HG02885 (cell line): ENCODE measurements at regions not wholly inside any gene's neighbourhood (a gene's known extent, or its start where the extent isn't known, plus 50 kb on each side); places are given as distances from the start of the nearest gene placed in this dataset.

Source experiments
- ATAC-seq: cut with Tn5 transposase; IDR thresholded peaks from one replicate; pipeline ENCODE4 v1.9.1; 2021; ENCODE audit warnings: mild to moderate bottlenecking; ENCODE audit not compliant: unreplicated experiment, poor library complexity

DNA sequence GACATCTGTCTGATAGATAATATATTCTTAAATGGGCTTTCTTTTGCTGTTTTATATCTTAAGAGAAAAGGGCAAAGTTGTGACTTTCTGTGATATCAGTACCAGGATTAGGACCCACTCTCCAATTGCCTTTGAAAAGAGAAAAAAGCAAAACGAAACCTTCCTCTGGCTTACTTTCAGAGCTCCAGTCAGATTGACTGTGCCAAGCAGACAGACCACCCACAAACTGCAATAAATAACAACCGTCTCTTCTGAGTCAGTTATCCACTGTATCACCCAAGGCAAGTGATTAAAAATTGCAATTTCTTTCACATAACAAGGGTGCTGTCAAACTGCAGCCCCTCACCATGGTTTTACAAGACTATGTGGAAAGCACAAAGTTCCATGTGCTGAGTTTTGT lies 230.5 kb upstream of the SETBP1 start:
- ATAC-seq: no peak

DNA sequence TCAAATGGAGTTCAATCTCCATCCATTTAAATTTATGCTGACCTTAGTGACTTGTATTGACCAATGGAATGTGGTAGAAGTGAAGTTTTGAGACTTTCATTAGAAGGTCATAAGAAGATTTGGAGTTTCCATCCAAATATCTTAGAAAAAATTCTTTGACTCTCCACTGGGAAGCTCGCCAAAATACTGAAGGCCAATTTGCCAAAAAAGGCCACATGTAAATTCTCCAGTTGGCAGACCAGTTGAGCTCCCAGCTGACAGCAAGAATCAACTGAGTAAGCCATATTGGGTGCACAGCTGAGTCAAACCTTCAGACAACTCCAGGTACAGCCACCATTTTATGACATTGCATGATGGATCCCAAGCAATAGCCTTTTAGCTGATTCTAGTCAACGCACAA lies 228.3 kb upstream of the SETBP1 start:
- no peak for ATAC-seq

DNA sequence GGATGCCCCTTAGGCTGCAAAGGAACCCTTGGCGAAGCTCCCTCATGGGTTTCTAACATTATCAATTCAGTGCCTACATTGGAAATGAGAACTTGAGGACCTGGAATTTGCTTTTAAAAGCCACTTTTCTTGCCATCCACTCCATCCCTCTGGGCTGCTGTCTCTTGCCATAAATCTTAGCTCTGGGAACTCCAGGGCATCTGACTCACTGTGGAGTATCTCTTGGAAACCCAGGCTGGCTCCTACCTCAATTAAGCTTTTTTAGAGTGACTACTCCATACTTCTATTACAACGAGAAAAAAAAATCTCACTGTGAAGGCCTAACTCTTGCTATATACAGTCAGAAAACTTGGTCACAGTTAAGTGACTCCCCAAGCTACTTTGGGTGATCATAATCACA lies 227.2 kb upstream of the SETBP1 start:
- no peak for ATAC-seq

DNA sequence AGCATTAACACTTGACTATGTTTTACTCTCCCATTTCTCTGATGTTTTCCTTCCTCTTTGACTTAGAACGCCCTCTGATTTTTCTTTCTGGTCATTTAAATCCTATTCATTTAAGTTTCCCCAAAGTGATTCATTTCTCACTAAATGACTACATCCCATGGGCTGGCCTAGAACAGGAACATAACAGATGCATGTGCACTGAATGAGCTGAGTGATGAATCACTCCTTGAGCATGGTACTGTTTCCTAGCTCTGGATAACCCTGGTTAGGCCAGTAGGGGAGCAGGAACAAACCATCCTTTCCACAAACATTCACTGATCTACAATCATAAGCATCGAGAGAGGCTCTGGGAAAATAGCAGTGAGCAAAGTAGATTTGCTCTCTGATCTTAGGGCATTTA lies 221.9 kb upstream of the SETBP1 start:
- no peak for ATAC-seq

DNA sequence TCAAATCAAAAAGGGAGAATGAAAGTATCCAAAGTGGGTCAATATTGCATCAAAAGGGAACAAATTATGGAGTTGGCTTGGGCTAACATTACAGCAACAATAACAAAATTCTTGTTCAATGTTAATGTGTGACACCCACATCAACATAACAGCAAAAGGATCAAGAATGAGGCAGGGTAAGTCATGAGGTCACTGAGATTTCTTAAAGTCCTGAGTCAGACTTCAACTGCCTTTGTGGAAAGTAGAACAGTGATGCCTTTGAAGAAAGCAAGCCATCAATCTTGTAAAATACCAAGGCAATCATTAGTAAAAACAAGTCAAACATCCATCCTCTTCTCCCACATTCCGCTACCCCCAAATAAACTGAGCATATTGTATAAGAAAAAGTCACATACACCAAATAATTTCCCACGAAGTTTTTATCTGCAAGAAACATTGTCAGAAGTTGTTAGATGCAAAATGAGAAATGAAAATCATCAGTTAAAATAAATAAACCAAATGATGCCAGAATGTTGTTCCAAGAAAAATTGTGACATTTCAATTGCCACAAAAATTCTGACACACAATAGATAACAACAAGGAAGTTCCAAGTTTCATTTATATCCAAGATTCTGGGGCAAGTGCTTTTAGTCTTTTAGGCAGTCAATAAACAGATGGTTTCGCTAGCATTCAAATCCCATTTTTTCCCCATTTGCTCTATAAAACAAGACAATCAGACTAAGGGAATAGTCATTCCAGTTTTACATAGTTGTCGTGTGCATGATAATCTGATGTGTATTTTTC lies 216.1 kb upstream of the SETBP1 start:
- no peak for ATAC-seq

DNA sequence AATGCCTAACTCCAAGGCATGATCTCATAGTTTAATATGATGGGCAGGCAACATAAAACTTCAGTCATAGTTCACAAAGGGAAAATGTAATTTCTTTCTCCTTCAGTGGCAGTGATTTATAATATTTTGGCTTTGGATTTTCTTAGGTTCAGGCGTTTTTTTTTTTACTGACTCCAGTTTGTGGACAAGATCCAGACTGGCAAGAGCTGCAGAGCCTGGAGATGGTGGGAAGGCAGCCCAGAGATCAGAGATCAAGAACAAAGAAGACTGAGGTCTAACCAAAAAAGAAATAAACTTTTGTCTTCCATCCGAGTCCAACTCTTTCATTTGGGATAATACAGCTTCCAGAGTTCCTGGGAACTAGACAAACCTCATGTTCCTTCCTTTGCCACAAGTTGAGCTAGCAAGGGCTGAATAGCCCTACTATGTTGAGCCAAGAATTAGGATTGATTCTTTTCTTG lies 215.3 kb upstream of the SETBP1 start:
- no peak for ATAC-seq

DNA sequence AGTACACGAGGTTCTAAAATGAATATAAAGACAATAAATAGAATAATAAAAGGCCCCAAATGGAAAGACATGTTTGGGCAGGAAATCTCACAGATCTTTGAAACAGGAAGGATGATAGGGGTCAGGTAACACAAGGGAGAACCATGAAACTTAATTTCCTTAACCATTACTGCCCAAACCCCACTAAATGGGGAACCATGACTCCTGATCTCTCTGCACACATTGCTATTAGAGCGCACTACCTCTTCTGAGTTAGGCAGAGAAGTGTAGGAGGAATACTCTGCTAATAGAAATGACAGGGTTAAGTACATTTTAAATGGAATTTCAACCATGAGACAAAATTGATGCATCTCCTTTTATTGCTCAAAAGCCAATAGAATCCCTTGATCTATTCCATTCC lies 213.7 kb upstream of the SETBP1 start:
- ATAC-seq: no peak

DNA sequence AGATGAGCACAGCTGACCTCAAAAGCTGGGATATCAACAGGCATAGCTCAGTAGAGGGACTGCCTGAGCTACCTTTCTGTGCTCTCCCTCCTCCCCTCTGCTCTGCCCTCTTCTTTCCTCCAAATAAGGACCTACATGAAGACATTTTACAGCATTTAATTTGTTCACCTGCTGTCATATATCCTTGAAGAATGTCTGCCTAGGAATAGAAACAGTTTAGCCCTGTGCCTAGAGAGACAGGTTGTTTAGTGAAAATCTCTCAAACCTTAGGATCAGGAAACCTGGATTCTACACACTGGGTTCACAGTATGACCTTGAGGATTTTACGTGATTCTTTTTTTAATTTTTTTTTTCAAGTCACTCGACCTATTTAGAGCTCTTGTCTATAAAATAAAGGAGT lies 213.0 kb upstream of the SETBP1 start:
- ATAC-seq: no peak

DNA sequence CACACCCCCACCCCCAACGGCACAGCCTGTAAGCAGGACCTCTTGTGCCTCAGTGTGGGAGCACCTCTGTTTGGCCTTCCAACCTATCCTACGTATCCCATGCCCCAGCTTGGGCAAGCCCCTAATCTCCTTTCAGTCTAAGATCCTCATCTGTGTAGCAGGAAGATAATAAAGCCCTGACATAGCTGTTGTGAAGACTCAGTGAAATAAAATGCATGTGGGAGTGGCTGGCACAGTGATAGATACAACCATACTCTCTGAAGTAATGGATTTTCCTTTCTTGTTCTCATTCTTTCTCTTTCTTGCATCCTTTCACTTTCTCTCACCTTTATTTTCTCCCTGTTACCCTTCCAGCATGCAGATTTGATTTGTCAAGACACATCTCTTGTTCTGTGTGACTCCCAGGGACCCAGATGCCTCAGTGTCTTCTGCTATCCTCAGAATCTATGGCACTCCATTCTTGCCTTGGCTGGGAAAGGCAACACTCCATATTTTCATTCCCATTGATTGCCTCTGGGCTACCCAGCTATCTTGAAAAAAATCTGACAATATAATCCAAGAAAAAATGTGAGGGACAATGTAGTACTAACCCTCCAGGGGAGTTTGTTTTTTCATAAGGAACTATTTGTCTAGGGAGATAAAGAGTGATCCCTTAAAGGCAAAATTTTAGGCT lies 207.2 kb upstream of the SETBP1 start:
- ATAC-seq: no peak

DNA sequence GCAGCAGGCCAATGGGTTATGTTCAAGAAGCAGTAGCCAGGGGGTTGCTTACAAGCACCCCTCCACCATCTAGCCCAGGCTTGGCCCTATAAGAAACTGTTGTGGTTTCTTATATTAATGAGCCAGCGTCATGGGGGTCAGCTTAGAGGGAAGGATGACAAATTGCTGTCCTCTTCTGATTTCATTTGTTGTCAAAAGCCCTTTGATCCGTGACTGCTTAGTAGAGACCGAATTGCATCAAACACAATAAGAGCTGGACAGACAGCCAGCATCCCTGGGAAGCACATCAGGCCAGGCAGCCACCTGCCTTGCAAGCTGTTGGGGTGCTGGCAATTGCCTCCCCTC lies 206.6 kb upstream of the SETBP1 start:
- ATAC-seq: no peak

DNA sequence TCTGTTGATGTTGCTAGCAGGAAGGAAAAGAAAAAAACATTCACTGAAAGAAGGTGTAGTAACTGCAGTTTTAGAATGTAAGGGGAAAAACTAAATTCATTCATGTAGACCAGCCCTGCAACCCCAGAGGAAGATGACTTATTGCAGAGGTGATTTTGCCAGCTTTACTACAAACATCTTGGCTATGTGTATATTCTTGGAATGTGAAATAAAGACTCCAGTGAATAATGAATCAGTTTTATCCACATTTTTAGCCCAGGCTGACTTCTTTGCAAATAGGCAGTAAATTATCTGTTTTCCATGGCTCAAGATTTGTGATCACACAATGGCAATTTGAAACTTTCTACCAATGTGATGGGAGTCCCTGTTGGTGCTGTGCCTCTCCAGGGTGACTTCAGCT lies 206.1 kb upstream of the SETBP1 start:
- no peak for ATAC-seq

DNA sequence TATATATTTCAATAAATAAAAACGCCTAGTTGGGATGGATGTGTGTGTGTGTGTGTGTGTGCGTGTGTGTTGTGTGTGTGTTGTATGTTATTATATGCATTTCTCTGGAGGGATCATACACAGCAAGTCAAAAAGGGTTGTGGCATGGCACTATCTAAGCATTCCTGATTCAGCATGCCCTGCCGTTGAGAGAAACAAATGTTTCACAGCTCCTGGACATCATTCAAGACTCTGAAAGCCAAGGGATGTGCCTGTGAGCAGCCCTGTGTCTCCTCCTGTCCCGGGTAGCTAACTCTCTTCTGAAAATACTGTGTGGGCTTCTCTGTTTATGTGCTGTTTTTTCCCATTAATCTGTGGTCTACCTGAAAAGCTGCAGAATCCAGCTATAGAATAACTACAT lies 197.9 kb upstream of the SETBP1 start:
- ATAC-seq: no peak

DNA sequence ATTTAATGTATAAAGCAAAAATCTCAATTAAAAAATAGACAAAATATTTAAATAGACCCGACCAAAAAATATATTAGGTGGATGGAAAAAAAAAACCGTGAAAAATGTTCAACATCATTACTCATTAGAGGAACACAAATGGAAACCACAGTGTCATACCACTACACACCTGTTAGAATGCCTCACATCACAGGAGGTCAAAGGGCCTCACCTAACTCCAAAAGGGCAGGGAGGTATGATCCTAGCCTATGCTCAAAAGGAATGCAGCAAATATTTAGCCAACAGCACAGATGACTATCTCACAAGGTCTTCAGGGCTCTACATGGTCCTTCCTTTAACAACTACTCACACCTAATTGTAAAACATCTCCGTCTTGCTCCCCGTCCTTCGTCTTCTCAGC lies 185.5 kb upstream of the SETBP1 start:
- ATAC-seq: no peak

DNA sequence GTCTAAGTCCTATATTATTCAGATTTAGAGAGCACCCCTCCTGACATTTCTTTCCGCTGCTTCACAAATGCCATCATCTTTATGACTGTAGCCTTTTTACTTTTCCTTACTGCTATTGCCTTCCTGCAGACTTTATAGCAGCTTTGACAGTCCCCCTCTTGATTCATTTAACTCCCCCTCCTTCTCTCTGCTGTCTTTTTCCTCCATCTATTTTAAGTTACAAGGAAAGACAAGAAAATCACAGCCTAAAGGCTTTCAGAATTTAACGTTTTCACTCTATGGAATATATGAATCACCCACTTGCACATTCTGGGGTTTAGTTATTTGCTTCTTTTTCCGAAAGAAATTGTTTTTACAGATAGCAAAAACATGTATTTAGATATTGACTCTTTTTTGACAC lies 183.4 kb upstream of the SETBP1 start:
- no peak for ATAC-seq

DNA sequence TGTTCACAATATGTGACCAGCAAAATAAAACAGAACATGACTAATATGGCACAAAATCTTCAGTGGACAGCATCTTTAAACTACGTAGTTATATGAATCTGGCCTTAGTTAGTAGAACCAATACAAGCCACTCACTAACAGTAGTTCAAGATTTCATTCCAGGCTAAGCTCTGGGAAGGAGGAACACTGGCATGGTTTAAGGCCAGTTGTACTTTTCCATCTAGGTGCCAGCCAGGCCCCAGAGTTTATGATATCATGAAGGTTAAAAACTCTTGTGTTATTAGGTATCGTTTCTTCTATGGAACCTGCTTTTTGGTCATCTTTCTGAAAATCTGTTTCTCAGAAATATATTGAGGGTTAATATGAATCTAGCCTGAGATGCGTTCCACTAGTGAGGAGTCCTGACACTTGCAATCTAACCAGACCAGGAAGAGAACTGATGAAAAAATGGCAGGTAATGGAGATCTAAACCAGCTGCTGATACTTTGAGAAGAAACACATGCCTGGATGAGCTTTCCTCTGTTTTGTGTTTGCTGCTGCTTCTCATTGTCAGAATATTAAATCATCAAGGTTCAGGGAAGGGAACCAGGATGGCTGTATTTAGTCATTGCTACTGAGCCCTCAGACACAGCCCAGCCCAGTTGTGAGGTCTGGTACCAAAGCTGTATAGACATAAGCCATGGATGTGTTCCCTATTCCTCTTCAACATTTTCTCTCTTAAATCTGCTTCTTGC lies 182.8 kb upstream of the SETBP1 start:
- no peak for ATAC-seq

DNA sequence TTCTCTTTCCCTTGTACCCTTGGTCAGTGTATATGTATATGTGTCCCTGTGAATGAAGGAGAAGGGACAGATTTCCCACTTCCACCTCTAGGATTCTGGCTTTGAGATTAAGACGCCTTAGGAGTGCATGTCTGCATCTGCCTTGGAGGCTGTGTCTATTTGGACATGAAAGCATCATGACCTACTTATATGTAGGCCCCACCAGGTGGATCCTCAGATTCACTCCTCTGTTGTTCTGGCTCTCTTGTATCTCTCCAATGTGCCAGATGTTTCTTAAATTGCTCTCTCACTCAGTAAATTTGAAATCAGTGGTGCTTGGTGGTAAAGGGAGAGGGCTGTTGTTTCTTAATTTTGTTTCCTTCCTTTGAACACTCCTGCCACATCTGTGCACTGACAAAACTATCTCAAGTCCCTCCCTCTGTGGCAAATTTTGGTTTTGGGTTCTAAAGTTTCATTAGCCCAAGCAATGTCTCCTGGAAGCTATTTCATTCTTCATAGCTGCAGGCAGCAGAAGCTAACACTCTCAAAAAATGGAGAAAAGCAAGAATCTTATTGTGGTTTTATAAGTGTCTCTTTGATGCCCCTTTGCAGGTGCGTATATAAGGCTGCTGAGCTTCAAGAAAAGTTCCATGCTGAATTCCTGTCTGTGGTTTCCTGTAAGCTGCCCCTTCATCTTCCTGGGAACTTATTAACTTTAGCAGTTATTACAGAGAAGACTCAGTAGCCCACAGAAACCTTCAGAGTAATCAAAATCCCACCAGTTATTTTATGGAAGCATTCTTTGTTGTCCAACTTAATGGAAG lies 179.7 kb upstream of the SETBP1 start:
- ATAC-seq: no peak

DNA sequence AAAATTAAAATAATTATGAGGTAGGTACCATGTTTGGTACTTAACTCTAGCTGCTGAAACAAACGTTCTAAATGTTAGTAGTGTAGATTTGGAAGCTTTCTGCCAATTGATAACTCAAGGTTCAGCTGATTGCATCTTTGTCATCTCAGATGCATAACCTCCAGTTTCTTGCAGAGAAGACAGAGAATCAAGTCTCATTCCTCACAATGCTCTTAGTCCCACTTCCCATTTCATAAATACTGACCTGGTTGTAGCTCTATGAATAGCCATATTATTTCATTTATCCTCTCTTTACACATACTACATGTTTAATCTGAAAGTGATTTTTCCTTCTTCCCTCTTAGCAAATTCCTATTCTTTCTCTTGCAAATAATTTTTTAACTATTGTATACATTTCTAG lies 178.5 kb upstream of the SETBP1 start:
- ATAC-seq: no peak

DNA sequence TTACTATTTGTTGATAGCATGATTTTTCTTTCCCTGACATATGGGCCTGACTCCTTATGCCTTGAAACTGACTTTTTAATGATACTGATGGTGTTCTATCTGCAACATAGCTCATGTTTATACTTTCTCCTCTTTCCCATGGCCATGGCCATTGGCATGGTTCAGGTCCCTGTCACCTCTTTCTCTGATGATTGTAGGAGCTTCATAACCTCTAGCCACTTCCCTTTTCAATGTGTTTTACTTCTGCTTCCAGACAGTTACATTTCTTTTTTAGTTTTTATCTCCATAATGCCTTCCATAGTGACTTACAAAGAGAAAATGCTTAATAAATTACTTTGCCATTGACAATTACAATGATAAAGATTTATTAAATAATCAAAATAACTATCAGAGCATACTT lies 177.9 kb upstream of the SETBP1 start:
- ATAC-seq: no peak

DNA sequence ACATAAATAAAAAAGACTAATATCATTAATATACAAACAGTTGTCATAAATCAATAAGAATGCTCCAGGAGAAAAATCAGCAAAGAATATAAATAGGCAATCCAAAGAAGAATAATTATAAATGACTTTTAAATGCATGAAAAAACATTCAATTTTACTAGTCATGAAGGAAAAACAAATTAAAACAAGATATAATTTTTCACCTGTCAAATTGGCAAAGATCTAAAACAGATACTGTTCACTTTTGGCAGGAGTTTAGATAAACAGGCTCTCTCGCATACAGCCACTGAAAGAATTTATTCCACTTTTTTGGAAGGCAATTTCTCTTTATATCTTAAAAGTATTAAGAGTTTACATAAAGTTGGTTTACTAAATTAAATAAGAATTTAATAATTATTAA lies 176.8 kb upstream of the SETBP1 start:
- no peak for ATAC-seq

DNA sequence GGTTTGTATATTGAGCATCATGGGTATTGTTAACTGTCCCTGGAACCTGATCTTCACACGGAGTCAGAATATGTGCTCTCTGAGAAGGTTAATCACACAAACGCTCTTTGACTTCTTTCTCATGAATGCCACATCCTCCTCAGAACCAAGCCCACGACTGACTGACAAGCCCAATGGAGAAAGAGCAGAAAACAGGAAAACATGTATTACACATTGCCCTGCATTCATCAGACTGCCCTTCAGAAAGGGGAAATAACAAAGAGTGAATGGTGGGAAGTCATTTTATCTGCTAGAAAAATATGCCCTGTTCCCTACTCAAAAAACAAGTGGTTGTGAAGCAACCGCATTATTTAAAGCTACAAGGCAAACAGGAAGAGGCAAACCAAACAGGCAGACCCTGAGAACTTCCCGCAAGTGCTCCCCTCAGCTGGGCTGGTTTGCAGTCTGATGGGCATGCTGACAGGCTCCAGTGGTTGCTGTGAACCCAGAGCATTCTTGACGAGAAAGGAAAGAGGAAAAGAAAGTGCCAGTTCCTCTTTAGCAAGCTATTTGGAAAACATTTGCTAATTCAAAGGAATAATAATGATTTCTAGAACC lies 172.9 kb upstream of the SETBP1 start:
- peak; percentile 49 for ATAC-seq
